ENCODE measurements at regions not wholly inside any gene's neighbourhood (a gene's known extent, or its start where the extent isn't known, plus 50 kb on each side); places are given as distances from the start of the nearest gene placed in this dataset.

DNA sequence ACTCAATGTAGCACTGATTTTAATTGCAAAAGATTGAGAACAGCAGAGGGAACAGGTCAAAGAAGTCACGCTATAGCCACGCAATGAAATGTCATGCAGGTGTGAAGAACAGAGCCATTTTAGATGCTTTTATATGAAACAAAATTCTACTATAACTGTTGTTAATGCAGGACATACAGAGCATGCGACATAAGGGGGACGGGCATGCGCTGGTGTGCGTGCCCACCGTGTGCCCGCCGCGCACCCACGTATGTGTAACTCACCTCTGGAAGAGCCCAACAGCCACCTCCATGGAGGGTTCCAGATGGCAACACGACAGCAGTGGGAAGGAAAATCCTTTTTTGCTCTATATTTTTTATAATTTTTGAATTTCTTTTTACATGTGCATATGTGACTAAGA is 410.0 kb upstream of the RNF32 start:
- TF ChIP-seq POLR2A (IDR thresholded peaks at IDR 0.05; ENCODE audit: low read depth, low read length) (no peak), SPI1 (IDR thresholded peaks at IDR 0.05; ENCODE audit: low read depth, low read length) (no peak), POLR2AphosphoS5 (IDR thresholded peaks at IDR 0.05; ENCODE audit: low read depth, low read length) (no peak)
